GM21515 (cell line): ENCODE measurements at regions not wholly inside any gene's neighbourhood (a gene's known extent, or its start where the extent isn't known, plus 50 kb on each side); places are given as distances from the start of the nearest gene placed in this dataset.

Experiments used
- ATAC-seq: cut with Tn5 transposase; IDR thresholded peaks from one replicate; pipeline ENCODE4 v1.9.1; 2021; ENCODE audit not compliant: unreplicated experiment

- ATAC-seq: no peak
Measured at GRCh38 chr3:10759495-10759894, 56.5 kb upstream of the SLC6A11 start.

- ATAC-seq: no peak
Measured at GRCh38 chr3:10760199-10760598, 55.8 kb upstream of the SLC6A11 start.

GRCh38 chr3:10761583-10761982 is 54.4 kb upstream of the SLC6A11 start:
- no peak for ATAC-seq

- no peak for ATAC-seq
Measured at GRCh38 chr3:10762116-10762515, 53.9 kb upstream of the SLC6A11 start.

- ATAC-seq: no peak
Measured at GRCh38 chr3:10762611-10763247, 53.3 kb upstream of the SLC6A11 start.

- no peak for ATAC-seq
Measured at GRCh38 chr3:10763248-10763620, 52.8 kb upstream of the SLC6A11 start.

- no peak for ATAC-seq
Measured at GRCh38 chr3:10763817-10764258, 52.2 kb upstream of the SLC6A11 start.

- ATAC-seq: no peak
Measured at GRCh38 chr3:10764259-10765051, 51.6 kb upstream of the SLC6A11 start.

GRCh38 chr3:10766049-10766705 is 49.9 kb upstream of the SLC6A11 start:
- no peak for ATAC-seq
